Chondrocyte (in vitro differentiated cells): ENCODE measurements at regions not wholly inside any gene's neighbourhood (a gene's known extent, or its start where the extent isn't known, plus 50 kb on each side); places are given as distances from the start of the nearest gene placed in this dataset.

Source experiments
- DNase-seq: peaks from one replicate; pipeline ENCODE4 v3.0.0; 2021; ENCODE audit warnings: mixed read lengths, low spot score
- H3K27ac Mint-ChIP-seq: one replicate; pipeline ENCODE4 v1.8.0; 2021; ENCODE audit warnings: mild to moderate bottlenecking, moderate library complexity, mixed read lengths; ENCODE audit not compliant: unreplicated experiment
- H3K27me3 Mint-ChIP-seq: 2 replicates; pipeline ENCODE4 v1.8.0; 2021; ENCODE audit warnings: low read depth, mixed read lengths
- H3K36me3 Mint-ChIP-seq: 2 replicates; pipeline ENCODE4 v1.8.0; 2021; ENCODE audit warnings: low read depth, mixed read lengths
- H3K4me1 Mint-ChIP-seq: 2 replicates; pipeline ENCODE4 v1.8.0; 2021; ENCODE audit warnings: low read depth, mild to moderate bottlenecking, mixed read lengths
- H3K4me3 Mint-ChIP-seq: one replicate; pipeline ENCODE4 v1.8.0; 2021; ENCODE audit warnings: mild to moderate bottlenecking, moderate library complexity, mixed read lengths; ENCODE audit not compliant: unreplicated experiment
- H3K9me3 Mint-ChIP-seq: 2 replicates; pipeline ENCODE4 v1.8.0; 2021; ENCODE audit warnings: low read depth, mixed read lengths
- TF ChIP-seq, protein P1 (sequence below): fragments of 200-600 bp; sonication (generic); IDR thresholded peaks from 2 replicates; pipeline ENCODE4 v1.5.0; 2021; ENCODE audit warnings: antibody characterized with exemption, mild to moderate bottlenecking, moderate library complexity

DNA sequence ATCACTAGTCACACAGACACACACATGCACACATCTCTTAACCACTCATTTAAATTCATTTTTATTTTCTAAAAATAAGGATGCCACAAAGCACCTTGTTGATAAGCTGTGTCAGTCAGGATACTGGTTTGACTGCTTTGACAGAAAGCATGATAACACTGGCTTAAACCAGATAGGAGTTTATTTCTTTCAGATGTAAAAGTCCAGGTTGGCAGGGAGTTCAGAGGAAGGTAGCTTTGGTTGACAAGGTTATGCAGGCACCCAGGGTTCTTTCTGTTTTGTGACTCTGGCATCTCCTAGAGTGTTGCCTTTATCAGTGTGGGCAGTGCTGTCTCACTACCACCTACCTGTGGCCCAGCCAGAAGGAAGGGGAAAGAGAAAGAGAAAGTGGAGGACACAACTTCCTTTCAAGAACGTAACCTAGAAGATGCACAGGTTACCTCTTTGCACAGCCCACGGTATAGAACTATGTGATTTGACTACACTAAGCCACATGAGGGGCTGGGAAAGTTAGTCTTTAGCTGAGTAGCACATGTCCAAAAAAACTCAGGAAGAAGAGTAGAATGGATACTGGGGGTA, 334.7 kb downstream of the OSTF1 start:
- H3K9me3 Mint-ChIP-seq, result no peaks in the 10 kb centered on the region
- H3K27ac Mint-ChIP-seq, result no peak overlapping the region
- peaks cover 2% of the 10 kb centered on the region for H3K27me3 Mint-ChIP-seq
- TF ChIP-seq, protein P1, sequence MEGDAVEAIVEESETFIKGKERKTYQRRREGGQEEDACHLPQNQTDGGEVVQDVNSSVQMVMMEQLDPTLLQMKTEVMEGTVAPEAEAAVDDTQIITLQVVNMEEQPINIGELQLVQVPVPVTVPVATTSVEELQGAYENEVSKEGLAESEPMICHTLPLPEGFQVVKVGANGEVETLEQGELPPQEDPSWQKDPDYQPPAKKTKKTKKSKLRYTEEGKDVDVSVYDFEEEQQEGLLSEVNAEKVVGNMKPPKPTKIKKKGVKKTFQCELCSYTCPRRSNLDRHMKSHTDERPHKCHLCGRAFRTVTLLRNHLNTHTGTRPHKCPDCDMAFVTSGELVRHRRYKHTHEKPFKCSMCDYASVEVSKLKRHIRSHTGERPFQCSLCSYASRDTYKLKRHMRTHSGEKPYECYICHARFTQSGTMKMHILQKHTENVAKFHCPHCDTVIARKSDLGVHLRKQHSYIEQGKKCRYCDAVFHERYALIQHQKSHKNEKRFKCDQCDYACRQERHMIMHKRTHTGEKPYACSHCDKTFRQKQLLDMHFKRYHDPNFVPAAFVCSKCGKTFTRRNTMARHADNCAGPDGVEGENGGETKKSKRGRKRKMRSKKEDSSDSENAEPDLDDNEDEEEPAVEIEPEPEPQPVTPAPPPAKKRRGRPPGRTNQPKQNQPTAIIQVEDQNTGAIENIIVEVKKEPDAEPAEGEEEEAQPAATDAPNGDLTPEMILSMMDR, result no peak
- H3K4me3 Mint-ChIP-seq, result no peak overlapping the region
- H3K36me3 Mint-ChIP-seq, result no peaks in the 10 kb centered on the region
- no peak for DNase-seq
- no peaks in the 10 kb centered on the region for H3K4me1 Mint-ChIP-seq

DNA sequence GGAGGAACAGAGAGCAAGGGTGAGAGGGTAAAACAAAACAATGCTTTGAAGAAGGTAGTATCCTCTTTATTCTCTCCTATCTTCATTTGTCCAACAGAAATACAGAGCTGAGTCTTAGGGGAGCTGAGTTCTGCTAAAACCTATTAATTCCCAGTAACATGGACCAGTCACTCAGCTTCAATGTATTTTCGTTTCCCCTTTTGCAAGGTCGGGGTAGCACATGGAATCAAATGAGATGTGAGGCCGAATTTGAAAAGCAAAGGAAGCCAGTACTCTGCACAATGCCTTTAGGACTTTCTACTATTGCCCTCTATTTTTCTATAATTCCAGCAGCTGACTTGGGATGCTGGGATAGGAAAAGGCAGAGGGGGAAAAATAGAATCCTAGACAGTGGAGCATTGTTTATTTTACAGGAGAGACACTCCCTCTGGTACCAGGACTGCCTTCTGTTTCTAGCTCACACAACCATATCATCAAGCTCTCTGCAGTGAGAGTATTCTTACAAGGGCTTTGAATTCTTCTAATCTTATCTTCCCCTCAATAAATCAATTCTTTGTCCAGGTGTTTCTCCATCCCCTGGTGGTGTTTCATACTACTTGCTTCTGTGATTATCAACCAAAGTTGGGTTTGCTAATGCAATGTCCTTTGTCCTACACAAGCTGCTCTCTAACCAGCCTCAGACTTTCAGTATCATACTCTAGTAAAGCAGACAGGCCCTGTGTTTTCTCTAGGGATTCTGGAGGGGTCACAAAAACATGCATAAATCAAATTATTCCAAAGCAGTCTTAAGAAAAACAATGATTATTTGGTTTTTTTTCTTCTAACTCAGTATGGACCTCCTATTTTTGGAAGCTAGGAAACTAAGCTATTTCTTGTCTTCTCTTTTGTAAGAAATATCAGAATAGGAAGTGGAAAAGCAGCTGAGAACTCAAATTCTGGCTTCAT, 341.5 kb downstream of the OSTF1 start:
- H3K36me3 Mint-ChIP-seq, result no peaks in the 10 kb centered on the region
- H3K27ac Mint-ChIP-seq, result peak overlapping the region; percentile 53
- TF ChIP-seq, protein P1, result peak; percentile 3
- H3K27me3 Mint-ChIP-seq, result peaks cover 2% of the 10 kb centered on the region
- H3K9me3 Mint-ChIP-seq, result peaks cover 3% of the 10 kb centered on the region
- H3K4me3 Mint-ChIP-seq, result no peak overlapping the region
- H3K4me1 Mint-ChIP-seq, result peaks cover 47% of the 10 kb centered on the region
- no peak for DNase-seq

DNA sequence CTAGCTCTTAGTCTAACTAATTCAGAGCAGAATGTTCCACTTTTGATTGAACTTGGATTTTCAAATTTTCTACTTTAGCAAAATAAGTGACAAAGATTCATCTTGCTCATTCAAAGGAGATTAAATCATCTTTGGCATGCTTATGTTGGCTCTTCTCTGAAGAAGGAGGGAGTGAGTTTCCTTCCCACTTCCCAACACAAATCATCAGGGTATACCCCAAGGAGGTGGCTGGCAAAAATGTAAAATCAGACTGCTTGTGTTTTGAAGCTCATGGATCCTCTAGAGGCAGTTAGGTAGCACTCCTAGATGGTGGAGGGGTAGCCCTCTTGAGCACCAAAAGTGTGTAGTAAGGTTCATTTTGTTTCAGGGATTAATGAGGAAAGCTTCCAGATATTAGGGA, 343.1 kb downstream of the OSTF1 start:
- peaks cover 47% of the 10 kb centered on the region for H3K4me1 Mint-ChIP-seq
- TF ChIP-seq, protein P1, result no peak
- H3K27ac Mint-ChIP-seq, result peak overlapping the region; percentile 62
- no peak overlapping the region for H3K4me3 Mint-ChIP-seq
- H3K27me3 Mint-ChIP-seq, result peaks cover 2% of the 10 kb centered on the region
- H3K36me3 Mint-ChIP-seq, result no peaks in the 10 kb centered on the region
- no peak for DNase-seq
- peaks cover 3% of the 10 kb centered on the region for H3K9me3 Mint-ChIP-seq

DNA sequence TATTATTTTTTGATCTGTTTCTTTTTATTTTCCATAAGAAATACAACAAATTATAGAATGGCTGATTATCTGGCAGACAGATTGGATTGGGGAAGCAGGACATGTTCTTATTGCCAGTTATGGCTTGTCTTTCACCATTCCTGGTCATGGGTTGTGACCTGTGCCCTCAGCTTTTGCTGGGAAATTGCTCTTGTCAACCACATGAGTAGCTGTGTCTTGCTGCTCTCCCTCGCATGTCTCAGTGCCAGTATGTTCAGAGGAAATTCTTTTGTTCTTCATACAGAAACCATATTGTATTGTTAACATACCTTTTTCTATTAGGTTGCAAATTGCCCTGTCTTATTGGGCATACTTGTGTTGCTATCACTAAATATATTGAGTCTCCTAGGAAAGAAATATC, 344.1 kb downstream of the OSTF1 start:
- H3K4me1 Mint-ChIP-seq, result peaks cover 47% of the 10 kb centered on the region
- H3K27me3 Mint-ChIP-seq, result peaks cover under 1% of the 10 kb centered on the region
- no peak for DNase-seq
- no peak overlapping the region for H3K4me3 Mint-ChIP-seq
- peaks cover 3% of the 10 kb centered on the region for H3K9me3 Mint-ChIP-seq
- peak overlapping the region; percentile 73 for H3K27ac Mint-ChIP-seq
- H3K36me3 Mint-ChIP-seq, result no peaks in the 10 kb centered on the region
- TF ChIP-seq, protein P1, result no peak

DNA sequence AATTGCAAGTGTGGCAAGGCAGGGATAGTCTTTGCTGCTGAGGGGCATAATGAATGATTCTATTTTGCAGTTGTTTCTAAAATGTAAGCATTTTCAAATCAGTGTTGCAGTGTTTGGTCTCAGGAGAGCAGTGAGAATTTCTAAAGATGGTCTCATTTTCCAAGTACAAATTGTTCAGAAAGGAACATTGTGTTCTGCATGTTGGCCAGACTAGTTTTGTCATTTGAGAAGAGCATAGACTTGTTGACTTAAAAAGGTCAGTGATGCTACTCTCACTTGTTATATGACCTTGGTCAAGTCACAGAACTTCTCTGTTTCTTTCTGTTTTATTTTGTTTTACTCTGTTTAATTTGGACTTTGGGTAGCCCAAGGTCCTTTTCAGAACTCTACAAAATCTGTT, 344.6 kb downstream of the OSTF1 start:
- peaks cover 3% of the 10 kb centered on the region for H3K9me3 Mint-ChIP-seq
- no peak for DNase-seq
- H3K27me3 Mint-ChIP-seq, result no peaks in the 10 kb centered on the region
- TF ChIP-seq, protein P1, result no peak
- H3K4me1 Mint-ChIP-seq, result peaks cover 49% of the 10 kb centered on the region
- peak overlapping the region; percentile 73 for H3K27ac Mint-ChIP-seq
- H3K36me3 Mint-ChIP-seq, result no peaks in the 10 kb centered on the region
- no peak overlapping the region for H3K4me3 Mint-ChIP-seq
